Small intestine (tissue), 7 donors: ENCODE measurements at regions not wholly inside any gene's neighbourhood (a gene's known extent, or its start where the extent isn't known, plus 50 kb on each side); places are given as distances from the start of the nearest gene placed in this dataset.
A peak's percentile ranks its signal among the peaks of the same experiment; 100 is the strongest.

ENCODE experiments used
- DNase-seq, 2 donors: peaks; one replicate each; pipeline versions ENCODE4 v3.0.0 to v3.0.0-alpha.2; 2013
- FAIRE-seq: peaks from 2 replicates; lab custom pipeline; 2012; peaks lifted over from hg19 to GRCh38; lab: Jason Lieb, UNC
- H3K27ac ChIP-seq, 3 donors: one replicate each; pipeline ENCODE4 v1.5.1; 2013; ENCODE audit warnings: low read length in 2 of 3, mild to moderate bottlenecking in 2 of 3, control low read depth in 1 of 3, inconsistent platforms in 1 of 3, low read depth in 1 of 3, moderate library complexity in 1 of 3
- H3K27me3 ChIP-seq, 3 donors: one replicate each; pipeline ENCODE4 v1.6.1; 2013; ENCODE audit warnings: low read length in 3 of 3, inconsistent platforms in 1 of 3; ENCODE audit not compliant: control insufficient read depth in 3 of 3, insufficient read depth in 3 of 3
- H3K36me3 ChIP-seq, 3 donors: one replicate each; pipeline ENCODE4 v1.6.1; 2013; ENCODE audit warnings: low read length in 3 of 3, inconsistent platforms in 1 of 3, low read depth in 1 of 3, mild to moderate bottlenecking in 1 of 3, moderate library complexity in 1 of 3; ENCODE audit not compliant: control insufficient read depth in 3 of 3, insufficient read depth in 2 of 3
- H3K4me1 ChIP-seq, 3 donors: one replicate each; pipeline ENCODE4 v1.6.1; 2013; ENCODE audit warnings: low read length in 2 of 3, inconsistent platforms in 1 of 3, low read depth in 1 of 3, mild to moderate bottlenecking in 1 of 3, moderate library complexity in 1 of 3; ENCODE audit not compliant: control insufficient read depth in 3 of 3, insufficient read depth in 2 of 3
- H3K4me3 ChIP-seq, 3 donors: one replicate each; pipeline ENCODE4 v1.5.1; 2013; ENCODE audit warnings: low read length in 3 of 3, control low read depth in 1 of 3, inconsistent platforms in 1 of 3, low read depth in 1 of 3, mild to moderate bottlenecking in 1 of 3, moderate library complexity in 1 of 3
- H3K9me3 ChIP-seq, 2 donors: one replicate each; pipeline ENCODE4 v1.6.1; 2013; ENCODE audit warnings: low read depth in 1 of 2, low read length in 1 of 2; ENCODE audit not compliant: control insufficient read depth in 2 of 2, insufficient read depth in 1 of 2
- WGBS, 3 donors: extraction: QIAGEN DNeasy Blood & Tissue Kit; methylation state at CpG; one replicate each; pipeline ENCODE4 v1.1.7; 2013; 5-methylcytosine and 5-hydroxymethylcytosine counted together
- donor health status: healthy with polysubstance abuse.
- donor health status: control.
- donor health status: control.
- donor health status: Bipolar disorder and iron deficiency.
- donor health status: healthy.

GRCh38 chr20:37643400-37643799 is 50.4 kb upstream of the CTNNBL1 start:
- H3K36me3 ChIP-seq = no peaks in the 10 kb centered on the region
- H3K4me1 ChIP-seq = no peaks in the 10 kb centered on the region
- H3K27me3 ChIP-seq = peaks cover 0 to 15% (median 12%) of the 10 kb centered on the region in 3 donors
- 44 to 59% (median 55%) methylated on average over 3 of the region's 3 CpGs for WGBS, 3 donors
- DNase-seq (no peak), FAIRE-seq (no peak)
- no peak overlapping the region for H3K4me3 ChIP-seq
- no peak overlapping the region for H3K27ac ChIP-seq
- peaks cover 0 to 4% of the 10 kb centered on the region in 2 donors for H3K9me3 ChIP-seq

GRCh38 chr20:37642246-37642645 is 51.6 kb upstream of the CTNNBL1 start:
- Histone ChIP-seq H3K27me3 (peaks cover 0 to 12% (median 12%) of the 10 kb centered on the region in 3 donors), H3K4me1 (no peaks in the 10 kb centered on the region)
- FAIRE-seq = no peak

GRCh38 chr20:37640600-37641561 is 52.9 kb upstream of the CTNNBL1 start:
- 27 to 40% (median 34%) methylated on average over 13 of the region's 13 CpGs for WGBS, 3 donors
- DNase-seq (no peak), FAIRE-seq (no peak)
- H3K4me1 ChIP-seq = peaks cover 0 to 5% (median 0%) of the 10 kb centered on the region in 3 donors
- no peak overlapping the region for H3K4me3 ChIP-seq
- H3K36me3 ChIP-seq = no peaks in the 10 kb centered on the region
- peaks cover 0 to 12% (median 12%) of the 10 kb centered on the region in 3 donors for H3K27me3 ChIP-seq
- H3K27ac ChIP-seq = no peak overlapping the region
- peaks cover 0 to 4% of the 10 kb centered on the region in 2 donors for H3K9me3 ChIP-seq

More at GRCh38 chr20:37642246-37642645, 51.6 kb upstream of the CTNNBL1 start:
- Histone ChIP-seq H3K4me3 (no peak overlapping the region), H3K9me3 (peaks cover 0 to 4% of the 10 kb centered on the region in 2 donors), H3K27ac (no peak overlapping the region), H3K36me3 (no peaks in the 10 kb centered on the region)
- DNase-seq = no peak
- 70 to 81% (median 76%) methylated on average over 1 of the region's 1 CpG for WGBS, 3 donors

- DNase-seq = no peak
- Histone ChIP-seq H3K36me3 (no peaks in the 10 kb centered on the region), H3K9me3 (peaks cover 0 to 9% of the 10 kb centered on the region in 2 donors), H3K4me1 (peaks cover 0 to 5% (median 0%) of the 10 kb centered on the region in 3 donors), H3K27me3 (peaks cover 0 to 16% (median 14%) of the 10 kb centered on the region in 3 donors), H3K27ac (no peak overlapping the region), H3K4me3 (no peak overlapping the region)
- 72 to 87% (median 81%) methylated on average over 2 of the region's 2 CpGs for WGBS, 3 donors
- FAIRE-seq = no peak
These were observed 55.3 kb upstream of the CTNNBL1 start for GRCh38 chr20:37638527-37638926.

- H3K27me3 ChIP-seq = peaks cover 0 to 16% (median 12%) of the 10 kb centered on the region in 3 donors
- FAIRE-seq = no peak
- peaks cover 0 to 5% (median 0%) of the 10 kb centered on the region in 3 donors for H3K4me1 ChIP-seq
- DNase-seq = no peak
- H3K9me3 ChIP-seq = peaks cover 0 to 9% of the 10 kb centered on the region in 2 donors
- WGBS, 3 donors = 77 to 83% (median 78%) methylated on average over 12 of the region's 12 CpGs
- no peak overlapping the region for H3K4me3 ChIP-seq
- H3K27ac ChIP-seq = no peak overlapping the region
- no peaks in the 10 kb centered on the region for H3K36me3 ChIP-seq
These were observed 56.9 kb upstream of the CTNNBL1 start for GRCh38 chr20:37636977-37637376.

GRCh38 chr20:37636212-37636975 is 57.4 kb upstream of the CTNNBL1 start:
- DNase-seq (peak in 1 of 2 donors; percentile 26), FAIRE-seq (no peak)
- WGBS, 3 donors = 37 to 63% (median 52%) methylated on average over 13 to 14 of the region's 14 CpGs

GRCh38 chr20:37630993-37631392 is 62.8 kb upstream of the CTNNBL1 start:
- Histone ChIP-seq H3K36me3 (no peaks in the 10 kb centered on the region), H3K9me3 (peaks cover 0 to 5% of the 10 kb centered on the region in 2 donors), H3K27me3 (peaks cover 0 to 10% (median 2%) of the 10 kb centered on the region in 3 donors), H3K4me3 (no peak overlapping the region), H3K27ac (no peak overlapping the region), H3K4me1 (peaks cover 0 to 9% (median 0%) of the 10 kb centered on the region in 3 donors)
- DNase-seq (peak in 1 of 2 donors; percentile 35), FAIRE-seq (no peak)
- 12 to 43% (median 31%) methylated on average over 3 of the region's 3 CpGs for WGBS, 3 donors

More at GRCh38 chr20:37636212-37636975, 57.4 kb upstream of the CTNNBL1 start:
- Histone ChIP-seq H3K27me3 (peaks cover 0 to 18% (median 9%) of the 10 kb centered on the region in 3 donors), H3K36me3 (no peaks in the 10 kb centered on the region), H3K4me1 (peaks cover 0 to 5% (median 0%) of the 10 kb centered on the region in 3 donors), H3K27ac (no peak overlapping the region), H3K4me3 (no peak overlapping the region), H3K9me3 (peaks cover 0 to 9% of the 10 kb centered on the region in 2 donors)

- H3K4me3 ChIP-seq = no peak overlapping the region
- DNase-seq (no peak), FAIRE-seq (no peak)
- H3K9me3 ChIP-seq = peaks cover 0 to 5% of the 10 kb centered on the region in 2 donors
- WGBS, 3 donors = 23 to 37% (median 29%) methylated on average over 2 of the region's 2 CpGs
- no peak overlapping the region for H3K27ac ChIP-seq
- H3K27me3 ChIP-seq = peaks cover 0 to 10% (median 2%) of the 10 kb centered on the region in 3 donors
- H3K36me3 ChIP-seq = no peaks in the 10 kb centered on the region
- peaks cover 0 to 9% (median 0%) of the 10 kb centered on the region in 3 donors for H3K4me1 ChIP-seq
These were observed 63.7 kb upstream of the CTNNBL1 start for GRCh38 chr20:37630166-37630565.
